OCI-LY1 (cell line): ENCODE measurements at regions not wholly inside any gene's neighbourhood (a gene's known extent, or its start where the extent isn't known, plus 50 kb on each side); places are given as distances from the start of the nearest gene placed in this dataset.

Experiments
- H2AFZ ChIP-seq: fragments of 200-600 bp; sonication (generic), shearing (Covaris generic); 2 replicates; pipeline ENCODE4 v1.6.0; 2014; ENCODE audit warnings: antibody characterized with exemption, mild to moderate bottlenecking, low read length
- H3F3A ChIP-seq: fragments of 200-600 bp; sonication (generic), shearing (Covaris generic); 2 replicates; pipeline ENCODE4 v1.6.0; 2014; ENCODE audit warnings: mild to moderate bottlenecking, antibody characterized with exemption, low read length, moderate library complexity; ENCODE audit not compliant: insufficient read depth
- H3K27ac ChIP-seq: fragments of 200-600 bp; sonication (generic); 2 replicates; pipeline ENCODE4 v1.5.1; 2014; ENCODE audit warnings: low read length, mixed run types, mild to moderate bottlenecking, low read depth; ENCODE audit not compliant: poor library complexity, severe bottlenecking
- H3K27me3 ChIP-seq: fragments of 200-600 bp; sonication (generic); 2 replicates; pipeline ENCODE4 v1.6.0; 2014; ENCODE audit warnings: antibody characterized with exemption, mild to moderate bottlenecking, low read length, moderate library complexity; ENCODE audit not compliant: insufficient read depth
- H3K36me3 ChIP-seq: fragments of 200-600 bp; sonication (generic); 2 replicates; pipeline ENCODE4 v1.6.1; 2014; ENCODE audit warnings: mild to moderate bottlenecking, antibody characterized with exemption, low read length, moderate library complexity, mixed read lengths; ENCODE audit not compliant: insufficient read depth
- H3K4me1 ChIP-seq: fragments of 200-600 bp; sonication (generic); 2 replicates; pipeline ENCODE4 v1.5.1; 2014; ENCODE audit warnings: mild to moderate bottlenecking, low read length, moderate library complexity; ENCODE audit not compliant: insufficient read depth, severe bottlenecking
- H3K4me2 ChIP-seq: fragments of 200-600 bp; sonication (generic), shearing (Covaris generic); 2 replicates; pipeline ENCODE4 v1.6.1; 2014; ENCODE audit warnings: low read length
- H3K4me3 ChIP-seq: fragments of 200-600 bp; sonication (generic); 2 replicates; pipeline ENCODE4 v1.5.1; 2014; ENCODE audit warnings: low read length, low read depth, mild to moderate bottlenecking, mixed read lengths; ENCODE audit not compliant: poor library complexity, severe bottlenecking
- H3K79me2 ChIP-seq: fragments of 200-600 bp; shearing (Covaris generic); 2 replicates; pipeline ENCODE4 v1.6.1; 2016; ENCODE audit warnings: mixed run types, low read length, mixed read lengths; ENCODE audit not compliant: insufficient read depth
- H3K9ac ChIP-seq: fragments of 200-600 bp; sonication (generic), shearing (Covaris generic); 2 replicates; pipeline ENCODE4 v1.6.1; 2014; ENCODE audit warnings: mild to moderate bottlenecking, low read length, mixed read lengths
- H3K9me2 ChIP-seq: fragments of 200-600 bp; sonication (generic), shearing (Covaris generic); 2 replicates; pipeline ENCODE4 v1.6.1; 2014; ENCODE audit warnings: low read depth, mild to moderate bottlenecking, low read length, mixed read lengths
- H3K9me3 ChIP-seq: fragments of 200-600 bp; shearing (Covaris generic); 2 replicates; pipeline ENCODE4 v1.6.1; 2014; ENCODE audit warnings: low read length, mixed read lengths
- H4K20me1 ChIP-seq: fragments of 200-600 bp; sonication (generic), shearing (Covaris generic); 2 replicates; pipeline ENCODE4 v1.6.0; 2016; ENCODE audit warnings: mild to moderate bottlenecking, low read length; ENCODE audit not compliant: insufficient read depth
- CTCF ChIP-seq: fragments of 200-600 bp; sonication (generic), shearing (Covaris generic); IDR thresholded peaks from 2 replicates; pipeline ENCODE4 v1.5.1; 2017; ENCODE audit warnings: mild to moderate bottlenecking, antibody characterized with exemption, low read length, moderate library complexity, mixed read lengths
- EZH2 ChIP-seq: fragments of 200-600 bp; sonication (generic), shearing (Covaris generic); IDR thresholded peaks from 2 replicates; pipeline ENCODE4 v1.8.0; 2017; ENCODE audit warnings: borderline replicate concordance, mixed run types, mild to moderate bottlenecking, antibody characterized with exemption, low read length, moderate library complexity, mixed read lengths

DNA sequence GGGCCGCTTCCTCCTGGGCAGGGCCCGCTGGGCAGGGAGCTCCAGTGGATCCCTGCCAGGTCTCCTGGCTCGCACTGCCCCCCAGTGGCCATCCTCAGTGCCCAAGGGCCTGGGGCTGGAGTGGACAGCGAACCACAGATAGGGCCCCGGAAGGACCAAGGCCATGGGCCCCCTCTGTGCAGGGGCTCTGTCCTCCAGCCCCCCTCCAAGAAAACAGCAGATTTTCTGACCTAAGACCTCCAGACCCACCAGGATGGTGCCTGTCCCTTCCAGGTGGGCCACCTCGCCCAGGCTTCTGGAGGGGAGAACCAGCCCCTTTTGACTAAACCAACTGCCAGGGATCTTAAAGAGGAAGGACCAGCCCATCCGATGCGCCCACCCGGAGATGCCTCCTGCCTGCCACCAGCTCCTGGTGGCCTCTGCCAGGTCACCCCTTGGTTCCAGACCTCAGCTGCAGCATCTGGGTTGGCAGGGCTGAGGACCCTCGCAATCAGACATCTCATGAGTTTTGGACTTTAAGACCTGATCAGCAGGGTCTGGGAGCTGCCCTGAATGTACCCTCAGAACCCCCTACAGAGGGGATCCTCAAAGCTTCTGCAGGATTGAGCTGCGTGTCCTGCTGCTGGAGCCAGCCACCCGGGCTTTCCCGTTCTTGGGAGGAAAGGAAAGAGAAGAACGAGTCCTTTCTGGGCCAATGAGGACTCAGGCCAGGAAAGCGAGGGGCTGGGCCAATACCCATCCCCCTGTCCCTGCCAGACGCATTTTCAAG, 325.8 kb upstream of the DIO3 start:
- no peaks in the 10 kb centered on the region for H3K9me3 ChIP-seq
- H2AFZ ChIP-seq, result no peak overlapping the region

DNA sequence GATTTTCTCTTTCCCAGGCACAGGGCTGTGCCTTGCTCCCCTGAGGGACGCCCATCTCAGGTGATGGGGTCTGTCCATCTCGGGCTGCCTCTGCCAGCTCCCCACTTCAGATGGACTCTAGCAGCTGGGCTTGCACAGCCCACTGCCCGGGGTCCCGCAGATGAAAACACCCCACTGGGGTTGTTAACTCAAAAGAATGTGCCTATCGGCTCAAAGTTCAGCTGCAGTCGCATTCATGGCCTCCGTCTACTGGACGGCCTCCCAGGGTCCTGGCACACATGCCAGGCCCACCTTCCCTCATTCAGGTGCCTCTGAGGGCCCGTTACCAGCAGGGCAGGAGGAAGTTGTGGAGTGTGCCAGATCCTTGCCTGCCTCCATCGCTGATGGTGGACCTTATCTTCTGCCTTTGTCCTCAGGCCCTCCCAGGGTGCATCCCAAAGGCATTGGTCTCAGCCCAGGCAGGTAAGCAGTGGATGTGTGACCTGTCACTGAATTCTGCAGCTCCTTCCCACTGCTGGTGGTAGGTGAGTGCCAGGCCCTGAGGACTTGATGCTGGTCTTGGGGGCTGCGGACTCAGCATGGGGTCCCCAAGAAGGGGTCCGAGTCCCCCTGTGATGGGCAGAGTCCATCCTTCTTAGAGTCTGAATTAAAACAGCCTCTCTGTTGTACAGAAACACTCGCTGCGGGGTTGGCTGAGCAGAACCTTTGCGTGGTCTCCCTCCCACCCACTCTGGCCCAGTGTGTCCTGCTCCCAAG, 324.6 kb upstream of the DIO3 start:
- Histone ChIP-seq H3K27ac (no peak overlapping the region), H3K4me3 (no peak overlapping the region), H2AFZ (no peak overlapping the region), H3K9ac (no peak overlapping the region), H3K4me1 (no peaks in the 10 kb centered on the region), H3K4me2 (no peak overlapping the region), H4K20me1 (no peaks in the 10 kb centered on the region), H3F3A (no peaks in the 10 kb centered on the region), H3K9me2 (no peaks in the 10 kb centered on the region), H3K79me2 (no peaks in the 10 kb centered on the region), H3K27me3 (0 out of 2 replicates have a peak, but pooled peaks cover 7% of the 10 kb centered on the region), H3K36me3 (no peaks in the 10 kb centered on the region), H3K9me3 (no peaks in the 10 kb centered on the region)
- TF ChIP-seq CTCF (no peak), EZH2 (no peak)

More for the DNA sequence above, 325.8 kb upstream of the DIO3 start:
- peak; percentile 36; the same call in 1 of the 2 replicates for TF ChIP-seq CTCF
- no peak for TF ChIP-seq EZH2
- no peaks in the 10 kb centered on the region for H3K4me1 ChIP-seq
- no peaks in the 10 kb centered on the region for H3K27me3 ChIP-seq
- no peak overlapping the region for H3K27ac ChIP-seq
- no peaks in the 10 kb centered on the region for H3K79me2 ChIP-seq
- no peaks in the 10 kb centered on the region for H3K9me2 ChIP-seq
- H4K20me1 ChIP-seq, result no peaks in the 10 kb centered on the region
- no peak overlapping the region for H3K9ac ChIP-seq
- H3K4me2 ChIP-seq, result no peak overlapping the region
- no peak overlapping the region for H3K4me3 ChIP-seq
- no peaks in the 10 kb centered on the region for H3F3A ChIP-seq
- H3K36me3 ChIP-seq, result no peaks in the 10 kb centered on the region

GRCh38 chr14:101237252-101237616, 324.1 kb upstream of the DIO3 start:
- H2AFZ ChIP-seq, result no peak overlapping the region
- TF ChIP-seq EZH2, result no peak
- TF ChIP-seq CTCF, result no peak
- H3K9me2 ChIP-seq, result no peaks in the 10 kb centered on the region
- no peak overlapping the region for H3K4me3 ChIP-seq
- H3K27ac ChIP-seq, result no peak overlapping the region
- H3K4me1 ChIP-seq, result no peaks in the 10 kb centered on the region
- H3K36me3 ChIP-seq, result no peaks in the 10 kb centered on the region
- no peaks in the 10 kb centered on the region for H3K9me3 ChIP-seq
- no peak overlapping the region for H3K4me2 ChIP-seq
- no peaks in the 10 kb centered on the region for H3K79me2 ChIP-seq
- H3K27me3 ChIP-seq, result 0 out of 2 replicates have a peak, but pooled peaks cover 8% of the 10 kb centered on the region
- H3F3A ChIP-seq, result no peaks in the 10 kb centered on the region
- no peaks in the 10 kb centered on the region for H4K20me1 ChIP-seq
- H3K9ac ChIP-seq, result no peak overlapping the region
